H1 (cell line): ENCODE measurements at regions not wholly inside any gene's neighbourhood (a gene's known extent, or its start where the extent isn't known, plus 50 kb on each side); places are given as distances from the start of the nearest gene placed in this dataset.

Experiments
- CHD2 ChIP-seq: IDR thresholded peaks from 2 replicates; pipeline ENCODE4 v1.6.1; 2012; ENCODE audit warnings: low read length, improper control_type of control experiment
- HDAC2 ChIP-seq, 2 experiments: fragments of 300-600 bp in 1 of 2; sonication (generic) in 1 of 2; IDR thresholded peaks; 2 replicates each; pipeline ENCODE4 v1.6.1; 2011 to 2012; ENCODE audit warnings: low read depth in 2 of 2, low read length in 2 of 2, mild to moderate bottlenecking in 2 of 2, moderate library complexity in 2 of 2, borderline replicate concordance in 1 of 2, inconsistent platforms in 1 of 2
- HDAC6 ChIP-seq: IDR thresholded peaks from one replicate; pipeline ENCODE4 v1.7.1; 2012; ENCODE audit warnings: low read depth, mild to moderate bottlenecking, inconsistent platforms, low read length, moderate library complexity
- TF ChIP-seq, protein P1 (sequence below): fragments of 300-600 bp; sonication (generic); IDR thresholded peaks from 2 replicates; pipeline ENCODE4 v1.7.1; 2012; ENCODE audit warnings: low read length, moderate library complexity, mild to moderate bottlenecking, inconsistent platforms; ENCODE audit not compliant: insufficient replicate concordance

DNA sequence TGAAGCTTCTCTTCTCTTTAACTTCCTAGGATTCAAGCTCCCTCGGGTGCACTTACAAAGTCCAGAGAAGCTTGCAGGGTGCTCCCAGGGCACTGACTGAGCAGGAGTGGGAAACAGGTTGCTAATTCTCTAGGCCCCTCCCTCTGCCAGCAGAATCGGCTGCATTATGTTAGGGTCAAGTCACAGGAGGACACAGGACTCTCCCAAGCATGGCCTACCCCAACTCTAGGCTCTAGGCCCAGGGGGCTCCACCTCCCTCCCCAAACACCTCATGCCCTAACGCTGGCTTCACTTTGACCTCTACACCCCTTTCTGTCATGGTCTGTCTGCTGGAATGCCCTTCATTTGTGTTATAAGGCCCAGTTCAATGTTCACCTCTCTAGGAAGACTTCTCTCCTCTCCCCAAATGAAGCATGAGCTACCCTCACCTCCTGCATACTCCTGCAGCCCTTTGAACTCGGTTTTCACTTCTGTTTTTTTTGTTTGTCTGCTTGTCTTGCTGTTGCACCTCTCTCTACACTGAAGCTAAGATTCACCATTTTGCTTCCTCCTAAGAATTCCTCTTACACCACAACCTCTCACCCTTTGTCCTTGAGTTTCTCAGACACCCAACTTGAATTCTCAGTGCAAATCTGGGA is 521.8 kb upstream of the ID2 start (continued):
- TF ChIP-seq HDAC6 (no peak), HDAC2 (IDR thresholded peaks at IDR 0.05; ENCODE audit: borderline replicate concordance in 1 of 2, low read depth in 2 of 2, low read length in 2 of 2) (no peak), CHD2 (no peak)
- TF ChIP-seq, protein P1, sequence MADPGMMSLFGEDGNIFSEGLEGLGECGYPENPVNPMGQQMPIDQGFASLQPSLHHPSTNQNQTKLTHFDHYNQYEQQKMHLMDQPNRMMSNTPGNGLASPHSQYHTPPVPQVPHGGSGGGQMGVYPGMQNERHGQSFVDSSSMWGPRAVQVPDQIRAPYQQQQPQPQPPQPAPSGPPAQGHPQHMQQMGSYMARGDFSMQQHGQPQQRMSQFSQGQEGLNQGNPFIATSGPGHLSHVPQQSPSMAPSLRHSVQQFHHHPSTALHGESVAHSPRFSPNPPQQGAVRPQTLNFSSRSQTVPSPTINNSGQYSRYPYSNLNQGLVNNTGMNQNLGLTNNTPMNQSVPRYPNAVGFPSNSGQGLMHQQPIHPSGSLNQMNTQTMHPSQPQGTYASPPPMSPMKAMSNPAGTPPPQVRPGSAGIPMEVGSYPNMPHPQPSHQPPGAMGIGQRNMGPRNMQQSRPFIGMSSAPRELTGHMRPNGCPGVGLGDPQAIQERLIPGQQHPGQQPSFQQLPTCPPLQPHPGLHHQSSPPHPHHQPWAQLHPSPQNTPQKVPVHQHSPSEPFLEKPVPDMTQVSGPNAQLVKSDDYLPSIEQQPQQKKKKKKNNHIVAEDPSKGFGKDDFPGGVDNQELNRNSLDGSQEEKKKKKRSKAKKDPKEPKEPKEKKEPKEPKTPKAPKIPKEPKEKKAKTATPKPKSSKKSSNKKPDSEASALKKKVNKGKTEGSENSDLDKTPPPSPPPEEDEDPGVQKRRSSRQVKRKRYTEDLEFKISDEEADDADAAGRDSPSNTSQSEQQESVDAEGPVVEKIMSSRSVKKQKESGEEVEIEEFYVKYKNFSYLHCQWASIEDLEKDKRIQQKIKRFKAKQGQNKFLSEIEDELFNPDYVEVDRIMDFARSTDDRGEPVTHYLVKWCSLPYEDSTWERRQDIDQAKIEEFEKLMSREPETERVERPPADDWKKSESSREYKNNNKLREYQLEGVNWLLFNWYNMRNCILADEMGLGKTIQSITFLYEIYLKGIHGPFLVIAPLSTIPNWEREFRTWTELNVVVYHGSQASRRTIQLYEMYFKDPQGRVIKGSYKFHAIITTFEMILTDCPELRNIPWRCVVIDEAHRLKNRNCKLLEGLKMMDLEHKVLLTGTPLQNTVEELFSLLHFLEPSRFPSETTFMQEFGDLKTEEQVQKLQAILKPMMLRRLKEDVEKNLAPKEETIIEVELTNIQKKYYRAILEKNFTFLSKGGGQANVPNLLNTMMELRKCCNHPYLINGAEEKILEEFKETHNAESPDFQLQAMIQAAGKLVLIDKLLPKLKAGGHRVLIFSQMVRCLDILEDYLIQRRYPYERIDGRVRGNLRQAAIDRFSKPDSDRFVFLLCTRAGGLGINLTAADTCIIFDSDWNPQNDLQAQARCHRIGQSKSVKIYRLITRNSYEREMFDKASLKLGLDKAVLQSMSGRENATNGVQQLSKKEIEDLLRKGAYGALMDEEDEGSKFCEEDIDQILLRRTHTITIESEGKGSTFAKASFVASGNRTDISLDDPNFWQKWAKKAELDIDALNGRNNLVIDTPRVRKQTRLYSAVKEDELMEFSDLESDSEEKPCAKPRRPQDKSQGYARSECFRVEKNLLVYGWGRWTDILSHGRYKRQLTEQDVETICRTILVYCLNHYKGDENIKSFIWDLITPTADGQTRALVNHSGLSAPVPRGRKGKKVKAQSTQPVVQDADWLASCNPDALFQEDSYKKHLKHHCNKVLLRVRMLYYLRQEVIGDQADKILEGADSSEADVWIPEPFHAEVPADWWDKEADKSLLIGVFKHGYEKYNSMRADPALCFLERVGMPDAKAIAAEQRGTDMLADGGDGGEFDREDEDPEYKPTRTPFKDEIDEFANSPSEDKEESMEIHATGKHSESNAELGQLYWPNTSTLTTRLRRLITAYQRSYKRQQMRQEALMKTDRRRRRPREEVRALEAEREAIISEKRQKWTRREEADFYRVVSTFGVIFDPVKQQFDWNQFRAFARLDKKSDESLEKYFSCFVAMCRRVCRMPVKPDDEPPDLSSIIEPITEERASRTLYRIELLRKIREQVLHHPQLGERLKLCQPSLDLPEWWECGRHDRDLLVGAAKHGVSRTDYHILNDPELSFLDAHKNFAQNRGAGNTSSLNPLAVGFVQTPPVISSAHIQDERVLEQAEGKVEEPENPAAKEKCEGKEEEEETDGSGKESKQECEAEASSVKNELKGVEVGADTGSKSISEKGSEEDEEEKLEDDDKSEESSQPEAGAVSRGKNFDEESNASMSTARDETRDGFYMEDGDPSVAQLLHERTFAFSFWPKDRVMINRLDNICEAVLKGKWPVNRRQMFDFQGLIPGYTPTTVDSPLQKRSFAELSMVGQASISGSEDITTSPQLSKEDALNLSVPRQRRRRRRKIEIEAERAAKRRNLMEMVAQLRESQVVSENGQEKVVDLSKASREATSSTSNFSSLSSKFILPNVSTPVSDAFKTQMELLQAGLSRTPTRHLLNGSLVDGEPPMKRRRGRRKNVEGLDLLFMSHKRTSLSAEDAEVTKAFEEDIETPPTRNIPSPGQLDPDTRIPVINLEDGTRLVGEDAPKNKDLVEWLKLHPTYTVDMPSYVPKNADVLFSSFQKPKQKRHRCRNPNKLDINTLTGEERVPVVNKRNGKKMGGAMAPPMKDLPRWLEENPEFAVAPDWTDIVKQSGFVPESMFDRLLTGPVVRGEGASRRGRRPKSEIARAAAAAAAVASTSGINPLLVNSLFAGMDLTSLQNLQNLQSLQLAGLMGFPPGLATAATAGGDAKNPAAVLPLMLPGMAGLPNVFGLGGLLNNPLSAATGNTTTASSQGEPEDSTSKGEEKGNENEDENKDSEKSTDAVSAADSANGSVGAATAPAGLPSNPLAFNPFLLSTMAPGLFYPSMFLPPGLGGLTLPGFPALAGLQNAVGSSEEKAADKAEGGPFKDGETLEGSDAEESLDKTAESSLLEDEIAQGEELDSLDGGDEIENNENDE, result no peak
